CD14-positive monocyte (primary cell): ENCODE measurements at regions not wholly inside any gene's neighbourhood (a gene's known extent, or its start where the extent isn't known, plus 50 kb on each side); places are given as distances from the start of the nearest gene placed in this dataset.

Experiments
- DNase-seq, 3 donors: peaks; one replicate each; pipeline ENCODE4 v3.0.0-alpha.2; 2011 to 2022
- H2AFZ ChIP-seq: 2 replicates; pipeline ENCODE4 v1.6.0; 2012; ENCODE audit warnings: mild to moderate bottlenecking, low read depth, low read length, inconsistent platforms; ENCODE audit not compliant: insufficient read depth, poor library complexity, severe bottlenecking
- H3K27ac ChIP-seq, 2 donors: 1 replicate in 1 of 2; 2 replicates in 1 of 2; pipeline ENCODE4 v1.5.1; 2012 to 2013; ENCODE audit warnings: low read length in 2 of 2, control low read depth in 1 of 2, inconsistent platforms in 1 of 2, low read depth in 1 of 2, mild to moderate bottlenecking in 1 of 2
- H3K27me3 ChIP-seq, 2 donors: one replicate each; pipeline versions ENCODE4 v1.6.0 to v1.6.1; 2011 to 2013; ENCODE audit warnings: low read length in 2 of 2; ENCODE audit not compliant: control insufficient read depth in 2 of 2, insufficient read depth in 2 of 2
- H3K36me3 ChIP-seq, 2 donors: replicated peaks in 1 of 2; 1 replicate in 1 of 2; 2 replicates in 1 of 2; pipeline versions ENCODE4 v1.5.1 to v1.6.1; 2012 to 2013; ENCODE audit warnings: low read length in 2 of 2, control low read depth in 1 of 2, inconsistent platforms in 1 of 2, mild to moderate bottlenecking in 1 of 2; ENCODE audit not compliant: insufficient read depth in 2 of 2, control insufficient read depth in 1 of 2
- H3K4me1 ChIP-seq, 2 donors: 1 replicate in 1 of 2; 2 replicates in 1 of 2; pipeline versions ENCODE4 v1.5.1 to v1.6.1; 2012 to 2013; ENCODE audit warnings: low read length in 2 of 2, control low read depth in 1 of 2, inconsistent platforms in 1 of 2, mild to moderate bottlenecking in 1 of 2, moderate library complexity in 1 of 2; ENCODE audit not compliant: insufficient read depth in 2 of 2, control insufficient read depth in 1 of 2
- H3K4me2 ChIP-seq: replicated peaks from 2 replicates; pipeline ENCODE3; 2012; ENCODE audit warnings: low read length, moderate library complexity, mild to moderate bottlenecking; ENCODE audit not compliant: poor library complexity, severe bottlenecking; ENCODE audit errors: extremely low read depth
- H3K4me3 ChIP-seq, 3 experiments: fragments of 200-600 bp in 1 of 3; sonication (generic) in 1 of 3; replicated peaks in 1 of 3; 1 replicate in 2 of 3; 2 replicates in 1 of 3; pipeline ENCODE4 v1.5.1; 2011 to 2013; ENCODE audit warnings: low read length in 3 of 3, mild to moderate bottlenecking in 3 of 3, control low read depth in 2 of 3, low read depth in 2 of 3, inconsistent platforms in 1 of 3, moderate library complexity in 1 of 3
- H3K79me2 ChIP-seq: 2 replicates; pipeline ENCODE4 v1.6.0; 2012; ENCODE audit warnings: mild to moderate bottlenecking, control low read depth, inconsistent platforms, low read length, moderate library complexity; ENCODE audit not compliant: insufficient read depth
- H3K9ac ChIP-seq: 2 replicates; pipeline ENCODE4 v1.6.0; 2017; ENCODE audit warnings: low read length, mild to moderate bottlenecking; ENCODE audit not compliant: insufficient read depth, poor library complexity, severe bottlenecking
- H3K9me3 ChIP-seq, 2 donors: replicated peaks in 1 of 2; 1 replicate in 1 of 2; 2 replicates in 1 of 2; pipeline versions ENCODE4 v1.5.1 to v1.6.1; 2012 to 2013; ENCODE audit warnings: low read length in 2 of 2, control low read depth in 1 of 2; ENCODE audit not compliant: control insufficient read depth in 1 of 2, insufficient read depth in 1 of 2
- H4K20me1 ChIP-seq: 2 replicates; pipeline ENCODE4 v1.6.0; 2012; ENCODE audit warnings: mild to moderate bottlenecking, low read length, control low read depth, moderate library complexity; ENCODE audit not compliant: insufficient read depth
- H3K27ac Mint-ChIP-seq, 7 donors: one replicate each; pipeline ENCODE4 v1.8.0; 2020; ENCODE audit warnings: mild to moderate bottlenecking in 7 of 7, mixed read lengths in 7 of 7, moderate library complexity in 6 of 7, inconsistent platforms in 2 of 7
- H3K27me3 Mint-ChIP-seq, 3 donors: one replicate each; pipeline ENCODE4 v1.8.0; 2021 to 2022; ENCODE audit warnings: low read depth in 3 of 3, mild to moderate bottlenecking in 3 of 3, mixed read lengths in 3 of 3, moderate library complexity in 3 of 3, inconsistent platforms in 1 of 3
- H3K36me3 Mint-ChIP-seq, 2 donors: one replicate each; pipeline ENCODE4 v1.8.0; 2020; ENCODE audit warnings: mixed read lengths in 2 of 2, inconsistent platforms in 1 of 2, mild to moderate bottlenecking in 1 of 2
- H3K4me1 Mint-ChIP-seq: one replicate; pipeline ENCODE4 v1.8.0; 2020; ENCODE audit warnings: mild to moderate bottlenecking, mixed read lengths
- H3K4me3 Mint-ChIP-seq, 2 donors: one replicate each; pipeline ENCODE4 v1.8.0; 2020; ENCODE audit warnings: mild to moderate bottlenecking in 2 of 2, mixed read lengths in 2 of 2, moderate library complexity in 1 of 2
- H3K9me3 Mint-ChIP-seq, 7 donors: one replicate each; pipeline ENCODE4 v1.8.0; 2020 to 2022; ENCODE audit warnings: mixed read lengths in 7 of 7, mild to moderate bottlenecking in 6 of 7, moderate library complexity in 6 of 7, inconsistent platforms in 2 of 7
- WGBS: methylation state at CpG from one replicate; pipeline ENCODE4 v1.1.5; 2013; ENCODE audit warnings: missing lambda C conversion rate; ENCODE audit not compliant: insufficient coverage; 5-methylcytosine and 5-hydroxymethylcytosine counted together
- intact Hi-C, 2 donors: fragments of 100-400 bp; cut with micrococcal nuclease; formaldehyde crosslinking; loops; one replicate each; pipeline versions ENCODE4 v1.15.0 to v1.15.1; 2023
- TF ChIP-seq, protein P1 (sequence below): fragments of 200-600 bp; IDR thresholded peaks from one replicate; pipeline ENCODE4 v1.8.0; 2022; ENCODE audit warnings: antibody characterized with exemption, mild to moderate bottlenecking

DNA sequence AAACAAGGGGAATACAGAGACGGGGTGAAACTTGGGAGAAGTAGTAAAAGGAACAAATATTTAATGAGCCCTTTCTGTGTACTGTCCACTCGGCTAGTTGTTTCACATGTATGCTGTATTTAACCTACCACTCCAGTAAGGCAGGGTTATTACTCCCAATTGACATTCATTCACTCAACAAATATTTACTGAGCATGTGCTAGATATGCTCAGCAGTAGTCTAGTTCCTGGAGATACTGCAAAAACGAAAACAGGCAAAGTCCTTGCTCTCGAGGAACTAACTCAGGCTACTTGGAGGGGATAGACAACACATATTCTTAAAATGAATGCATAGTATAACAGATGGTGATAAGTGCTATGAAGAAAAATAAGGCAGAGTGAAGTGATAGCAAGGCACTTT, 207.3 kb downstream of the SS18 start:
- DNase-seq = no peak
- H2AFZ ChIP-seq = no peak overlapping the region
- peaks cover 0 to 15% (median 10%) of the 10 kb centered on the region in 7 donors for H3K9me3 Mint-ChIP-seq
- WGBS = no CpG with 5 or more reads among the region's 4 CpGs
- no peaks in the 10 kb centered on the region for H3K4me1 Mint-ChIP-seq
- no peak overlapping the region for H3K27ac Mint-ChIP-seq
- intact Hi-C loops = no loop called here
- TF ChIP-seq, protein P1, sequence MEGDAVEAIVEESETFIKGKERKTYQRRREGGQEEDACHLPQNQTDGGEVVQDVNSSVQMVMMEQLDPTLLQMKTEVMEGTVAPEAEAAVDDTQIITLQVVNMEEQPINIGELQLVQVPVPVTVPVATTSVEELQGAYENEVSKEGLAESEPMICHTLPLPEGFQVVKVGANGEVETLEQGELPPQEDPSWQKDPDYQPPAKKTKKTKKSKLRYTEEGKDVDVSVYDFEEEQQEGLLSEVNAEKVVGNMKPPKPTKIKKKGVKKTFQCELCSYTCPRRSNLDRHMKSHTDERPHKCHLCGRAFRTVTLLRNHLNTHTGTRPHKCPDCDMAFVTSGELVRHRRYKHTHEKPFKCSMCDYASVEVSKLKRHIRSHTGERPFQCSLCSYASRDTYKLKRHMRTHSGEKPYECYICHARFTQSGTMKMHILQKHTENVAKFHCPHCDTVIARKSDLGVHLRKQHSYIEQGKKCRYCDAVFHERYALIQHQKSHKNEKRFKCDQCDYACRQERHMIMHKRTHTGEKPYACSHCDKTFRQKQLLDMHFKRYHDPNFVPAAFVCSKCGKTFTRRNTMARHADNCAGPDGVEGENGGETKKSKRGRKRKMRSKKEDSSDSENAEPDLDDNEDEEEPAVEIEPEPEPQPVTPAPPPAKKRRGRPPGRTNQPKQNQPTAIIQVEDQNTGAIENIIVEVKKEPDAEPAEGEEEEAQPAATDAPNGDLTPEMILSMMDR = no peak
- H3K4me3 Mint-ChIP-seq = no peak overlapping the region
- H3K9ac ChIP-seq = no peak overlapping the region
- H3K4me3 ChIP-seq = no peak overlapping the region
- peaks cover 2 to 8% (median 4%) of the 10 kb centered on the region in 3 donors for H3K27me3 Mint-ChIP-seq
- no peaks in the 10 kb centered on the region for H3K27me3 ChIP-seq
- no peak overlapping the region for H3K27ac ChIP-seq
- H3K9me3 ChIP-seq = peaks cover 0 to 14% of the 10 kb centered on the region in 2 donors
- no peaks in the 10 kb centered on the region for H3K79me2 ChIP-seq
- no peaks in the 10 kb centered on the region for H3K36me3 Mint-ChIP-seq
- no peaks in the 10 kb centered on the region for H4K20me1 ChIP-seq
- H3K36me3 ChIP-seq = no peaks in the 10 kb centered on the region
- no peak overlapping the region for H3K4me2 ChIP-seq
- no peaks in the 10 kb centered on the region for H3K4me1 ChIP-seq

DNA sequence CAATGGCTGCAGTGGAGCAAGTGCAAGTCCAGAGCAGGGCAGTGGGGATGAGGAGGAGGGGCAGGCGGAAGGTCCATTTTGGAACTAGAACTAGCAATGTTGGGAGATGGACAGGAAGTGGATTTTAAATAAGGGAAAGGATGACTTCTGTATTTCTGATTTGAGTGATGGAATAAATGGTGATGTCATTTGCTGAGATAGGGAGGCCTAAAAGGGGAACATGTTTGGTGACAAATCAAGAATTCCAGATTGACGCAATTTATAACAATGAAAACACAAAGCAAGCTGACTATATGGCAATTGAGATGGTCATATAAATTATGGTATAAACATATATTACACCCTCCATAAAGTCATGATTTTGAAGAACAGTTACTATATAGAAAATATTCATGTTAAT, 209.3 kb downstream of the SS18 start:
- TF ChIP-seq, protein P1 = no peak
- no peaks in the 10 kb centered on the region for H3K36me3 ChIP-seq
- Mint-ChIP-seq H3K4me1 (no peaks in the 10 kb centered on the region), H3K36me3 (no peaks in the 10 kb centered on the region), H3K27me3 (peaks cover 0 to 8% (median 4%) of the 10 kb centered on the region in 3 donors), H3K27ac (peak overlapping the region in 1 of 7 donors; percentile 26), H3K4me3 (no peak overlapping the region), H3K9me3 (peaks cover 0 to 10% (median 5%) of the 10 kb centered on the region in 7 donors)
- no peak overlapping the region for H3K4me2 ChIP-seq
- no peak overlapping the region for H3K9ac ChIP-seq
- DNase-seq = no peak
- H3K4me3 ChIP-seq = no peak overlapping the region
- no peaks in the 10 kb centered on the region for H3K4me1 ChIP-seq
- H3K9me3 ChIP-seq = peaks cover 0 to 14% of the 10 kb centered on the region in 2 donors
- intact Hi-C loops = no loop called here
- no peak overlapping the region for H2AFZ ChIP-seq
- H4K20me1 ChIP-seq = no peaks in the 10 kb centered on the region
- no peaks in the 10 kb centered on the region for H3K79me2 ChIP-seq
- no peaks in the 10 kb centered on the region for H3K27me3 ChIP-seq
- WGBS = no CpG with 5 or more reads among the region's 2 CpGs
- H3K27ac ChIP-seq = no peak overlapping the region
